Trophoblast cell (in vitro differentiated cells and primary cell): ENCODE measurements at regions not wholly inside any gene's neighbourhood (a gene's known extent, or its start where the extent isn't known, plus 50 kb on each side); places are given as distances from the start of the nearest gene placed in this dataset.

Source experiments
- DNase-seq, 2 donors: peaks; one replicate each; pipeline ENCODE4 v3.0.0-alpha.2; 2016
- H2AFZ ChIP-seq: 2 replicates; pipeline ENCODE4 v1.6.1; 2013; ENCODE audit warnings: low read length, moderate library complexity, mild to moderate bottlenecking; ENCODE audit not compliant: insufficient read depth, poor library complexity
- H2AK5ac ChIP-seq: 2 replicates; pipeline ENCODE4 v1.6.1; 2013; ENCODE audit warnings: mild to moderate bottlenecking, low read length
- H2BK120ac ChIP-seq: 2 replicates; pipeline ENCODE4 v1.6.1; 2013; ENCODE audit warnings: low read length, mild to moderate bottlenecking, moderate library complexity; ENCODE audit not compliant: insufficient read depth, poor library complexity
- H2BK12ac ChIP-seq: 2 replicates; pipeline ENCODE4 v1.6.1; 2013; ENCODE audit warnings: mild to moderate bottlenecking, low read length, moderate library complexity
- H2BK5ac ChIP-seq: 2 replicates; pipeline ENCODE4 v1.6.1; 2013; ENCODE audit warnings: low read length, low read depth, moderate library complexity, mild to moderate bottlenecking; ENCODE audit not compliant: poor library complexity
- H3K14ac ChIP-seq: 2 replicates; pipeline ENCODE4 v1.6.1; 2013; ENCODE audit warnings: mild to moderate bottlenecking, low read length
- H3K18ac ChIP-seq: 2 replicates; pipeline ENCODE4 v1.6.1; 2013; ENCODE audit warnings: mild to moderate bottlenecking, low read length
- H3K23ac ChIP-seq: 2 replicates; pipeline ENCODE4 v1.6.1; 2013; ENCODE audit warnings: low read length
- H3K27ac ChIP-seq: 2 replicates; pipeline ENCODE4 v1.5.1; 2013; ENCODE audit warnings: low read depth, mild to moderate bottlenecking, inconsistent platforms, low read length, moderate library complexity
- H3K27me3 ChIP-seq: 2 replicates; pipeline ENCODE4 v1.6.1; 2013; ENCODE audit warnings: inconsistent platforms, mild to moderate bottlenecking, low read length, moderate library complexity; ENCODE audit not compliant: insufficient read depth
- H3K36me3 ChIP-seq, 2 experiments: 1 replicate in 1 of 2; 2 replicates in 1 of 2; pipeline ENCODE4 v1.6.1; 2013; ENCODE audit warnings: low read length in 2 of 2, mild to moderate bottlenecking in 2 of 2, moderate library complexity in 1 of 2; ENCODE audit not compliant: insufficient read depth in 2 of 2, control insufficient read depth in 1 of 2
- H3K4ac ChIP-seq: 2 replicates; pipeline ENCODE4 v1.6.1; 2013; ENCODE audit warnings: low read depth, mild to moderate bottlenecking, low read length, moderate library complexity
- H3K4me1 ChIP-seq, 2 experiments: 1 replicate in 1 of 2; 2 replicates in 1 of 2; pipeline ENCODE4 v1.6.1; 2013; ENCODE audit warnings: low read length in 2 of 2, mild to moderate bottlenecking in 2 of 2, moderate library complexity in 1 of 2; ENCODE audit not compliant: insufficient read depth in 2 of 2, control insufficient read depth in 1 of 2
- H3K4me2 ChIP-seq: 2 replicates; pipeline ENCODE4 v1.6.1; 2013; ENCODE audit warnings: inconsistent platforms, mild to moderate bottlenecking, low read length, moderate library complexity
- H3K4me3 ChIP-seq: 2 replicates; pipeline ENCODE4 v1.5.1; 2013; ENCODE audit warnings: mild to moderate bottlenecking, low read depth, low read length, inconsistent platforms
- H3K79me1 ChIP-seq: one replicate; pipeline ENCODE4 v1.6.1; 2013; ENCODE audit warnings: low read length
- H3K79me2 ChIP-seq: 2 replicates; pipeline ENCODE4 v1.6.1; 2013; ENCODE audit warnings: low read length, mild to moderate bottlenecking; ENCODE audit not compliant: control insufficient read depth, insufficient read depth, poor library complexity
- H3K9ac ChIP-seq: 2 replicates; pipeline ENCODE4 v1.6.1; 2013; ENCODE audit warnings: mild to moderate bottlenecking, low read length
- H3K9me3 ChIP-seq: 2 replicates; pipeline ENCODE4 v1.6.1; 2013; ENCODE audit warnings: low read depth, mild to moderate bottlenecking, control low read depth, inconsistent platforms, low read length; ENCODE audit not compliant: insufficient read depth
- H4K12ac ChIP-seq: 2 replicates; pipeline ENCODE4 v1.6.1; 2013; ENCODE audit warnings: low read depth, mild to moderate bottlenecking, low read length, moderate library complexity
- H4K8ac ChIP-seq: 2 replicates; pipeline ENCODE4 v1.6.1; 2013; ENCODE audit warnings: low read depth, mild to moderate bottlenecking, low read length, moderate library complexity
- H4K91ac ChIP-seq: one replicate; pipeline ENCODE4 v1.6.1; 2013; ENCODE audit warnings: low read depth, mild to moderate bottlenecking, low read length, moderate library complexity
- WGBS: extraction: QIAGEN DNeasy Blood & Tissue Kit; methylation state at CpG from one replicate; pipeline ENCODE4 v1.1.7; 2013; ENCODE audit warnings: missing lambda C conversion rate; ENCODE audit not compliant: insufficient read length, insufficient coverage; ENCODE audit errors: extremely low coverage; 5-methylcytosine and 5-hydroxymethylcytosine counted together

GRCh38 chr9:2570615-2571479 is 50.7 kb upstream of the VLDLR start:
- Histone ChIP-seq H4K12ac (no peak overlapping the region), H3K4ac (no peak overlapping the region), H4K8ac (no peak overlapping the region), H2BK120ac (no peak overlapping the region), H3K4me2 (peak overlapping the region; percentile 21), H3K9me3 (no peaks in the 10 kb centered on the region), H2AK5ac (no peak overlapping the region), H3K79me1 (peaks cover 2% of the 10 kb centered on the region), H4K91ac (no peak overlapping the region), H3K27ac (peak overlapping the region; percentile 79), H3K79me2 (no peaks in the 10 kb centered on the region), H3K4me1 (peaks cover 7 to 13% of the 10 kb centered on the region in 2 experiments), H3K18ac (no peak overlapping the region), H3K27me3 (no peaks in the 10 kb centered on the region), H3K9ac (no peak overlapping the region), H3K4me3 (no peak overlapping the region), H2BK5ac (no peak overlapping the region), H3K23ac (no peak overlapping the region), H2AFZ (no peak overlapping the region), H2BK12ac (no peak overlapping the region), H3K14ac (no peak overlapping the region), H3K36me3 (no peaks in the 10 kb centered on the region)
- no CpG with 5 or more reads among the region's 7 CpGs for WGBS
- peak; percentile 98 to 99 for DNase-seq
